HTR-8/SVneo (cell line): ENCODE measurements at regions not wholly inside any gene's neighbourhood (a gene's known extent, or its start where the extent isn't known, plus 50 kb on each side); places are given as distances from the start of the nearest gene placed in this dataset.

ENCODE experiments used
- DNase-seq: peaks from one replicate; pipeline ENCODE4 v3.0.0; 2011; ENCODE audit warnings: low spot score, mixed read lengths; ENCODE audit not compliant: insufficient read length
- FAIRE-seq: peaks from 2 replicates; lab custom pipeline; 2011; peaks lifted over from hg19 to GRCh38; lab: Jason Lieb, UNC

DNA sequence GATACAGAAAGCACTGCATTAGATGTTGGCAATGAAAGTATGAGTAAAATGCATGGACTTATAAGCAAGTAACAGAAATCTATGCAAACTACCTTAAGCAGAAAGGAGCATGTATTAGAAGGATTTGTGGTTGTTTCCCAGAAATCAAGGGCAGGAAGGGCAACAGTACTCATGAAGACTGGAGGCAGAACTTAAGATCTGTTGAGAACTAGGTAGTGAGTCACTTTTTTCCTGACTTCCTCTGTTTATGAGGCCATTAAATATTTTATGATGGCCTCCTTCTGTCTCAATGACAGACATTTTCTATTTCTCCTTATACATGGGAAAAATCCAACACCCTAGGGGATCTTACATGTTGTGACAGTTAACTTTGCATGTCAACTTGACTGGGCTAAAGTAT, 398.2 kb downstream of the MID1IP1 start:
- no peak for FAIRE-seq
- DNase-seq: no peak

DNA sequence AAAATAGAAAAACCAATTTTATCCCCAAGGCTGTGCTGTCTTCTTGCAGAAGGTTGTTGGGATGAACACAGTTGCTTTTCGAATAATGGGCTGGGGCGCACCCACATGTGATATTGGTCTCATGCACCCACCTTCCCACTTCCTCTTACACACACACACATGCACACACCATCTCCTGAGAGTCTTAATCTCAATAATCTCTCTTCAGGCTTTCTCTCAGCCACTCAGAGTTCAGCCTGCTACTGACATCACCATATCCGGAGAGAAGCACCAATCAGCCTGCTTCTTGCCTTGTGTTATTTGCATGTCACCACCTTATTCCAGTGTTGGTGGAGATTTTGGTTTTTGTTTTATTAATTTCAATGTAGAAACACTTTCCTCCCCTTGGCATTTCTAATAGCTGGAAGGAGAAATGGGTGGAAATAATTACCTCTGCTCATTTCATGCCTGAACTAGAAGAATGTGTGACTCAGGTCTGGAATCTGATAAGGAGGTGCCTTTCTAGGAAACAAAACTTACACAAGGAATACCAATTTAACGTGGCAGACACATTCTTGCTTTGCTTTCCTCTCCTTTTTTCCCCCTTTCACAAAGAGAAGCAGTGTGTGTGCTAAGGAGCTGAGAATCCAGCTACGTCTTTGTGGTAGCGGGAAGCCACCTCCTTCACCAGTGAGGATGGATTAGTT, 400.2 kb downstream of the MID1IP1 start:
- no peak for FAIRE-seq
- DNase-seq: no peak

DNA sequence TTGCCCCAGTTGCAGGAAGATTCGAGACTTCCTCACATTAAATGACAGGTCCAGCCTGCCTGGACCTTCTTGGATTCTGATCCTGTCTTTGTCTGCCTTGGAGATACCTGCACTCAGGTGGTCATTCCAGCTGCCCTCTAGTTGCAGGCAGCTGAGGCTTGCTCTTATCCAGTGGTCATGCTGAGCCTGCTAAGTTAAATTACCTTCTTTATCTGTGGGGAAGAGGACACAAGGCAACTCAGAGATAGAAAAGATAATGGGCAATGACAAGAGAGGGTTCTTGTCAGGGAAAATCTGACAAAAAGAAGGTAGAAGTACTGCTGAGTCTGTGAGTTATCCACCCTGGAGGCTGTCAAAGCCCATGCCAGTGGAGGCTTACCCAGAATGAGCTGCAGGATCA, 401.4 kb downstream of the MID1IP1 start:
- no peak for DNase-seq
- FAIRE-seq: no peak

DNA sequence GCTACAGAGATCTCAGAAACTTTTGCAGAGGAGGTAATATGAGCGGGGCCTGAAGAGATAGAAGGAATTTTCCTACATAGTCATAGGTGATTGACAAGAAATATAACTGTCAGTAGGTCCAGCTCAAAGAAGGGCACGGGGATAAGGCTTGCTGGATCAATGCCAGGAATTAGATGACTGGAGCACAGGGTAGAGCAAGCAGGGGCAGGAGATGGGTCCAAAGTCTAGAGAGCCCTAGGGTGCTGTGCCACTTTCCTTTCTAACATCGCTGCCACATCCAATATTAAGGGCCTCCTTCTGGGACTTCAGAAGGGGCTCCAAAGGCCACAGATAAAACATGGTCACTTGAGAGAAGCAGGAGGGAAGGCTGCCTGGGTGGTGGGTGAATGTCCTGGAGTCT, 402.2 kb downstream of the MID1IP1 start:
- DNase-seq: no peak

DNA sequence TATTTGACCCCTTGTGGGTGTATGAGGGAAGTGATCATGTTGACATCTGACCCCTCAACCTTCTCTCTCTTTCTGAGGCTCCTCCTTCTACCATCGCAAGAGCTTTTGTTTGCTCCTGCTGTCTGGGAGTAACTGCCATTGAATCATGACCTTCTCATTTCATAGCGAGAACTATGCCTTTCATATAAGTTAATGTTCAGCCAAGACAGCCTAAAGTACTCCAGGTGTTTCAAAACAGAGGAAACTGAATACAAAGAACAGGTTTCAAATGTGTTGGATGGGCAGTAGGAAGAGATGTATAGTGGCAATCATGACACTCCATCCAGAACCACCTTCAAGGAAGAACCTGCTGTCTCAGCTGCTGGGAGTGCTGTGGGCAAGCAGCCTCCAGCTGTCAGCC, 403.1 kb downstream of the MID1IP1 start:
- no peak for DNase-seq
- no peak for FAIRE-seq

More for the DNA sequence above, 402.2 kb downstream of the MID1IP1 start:
- no peak for FAIRE-seq

DNA sequence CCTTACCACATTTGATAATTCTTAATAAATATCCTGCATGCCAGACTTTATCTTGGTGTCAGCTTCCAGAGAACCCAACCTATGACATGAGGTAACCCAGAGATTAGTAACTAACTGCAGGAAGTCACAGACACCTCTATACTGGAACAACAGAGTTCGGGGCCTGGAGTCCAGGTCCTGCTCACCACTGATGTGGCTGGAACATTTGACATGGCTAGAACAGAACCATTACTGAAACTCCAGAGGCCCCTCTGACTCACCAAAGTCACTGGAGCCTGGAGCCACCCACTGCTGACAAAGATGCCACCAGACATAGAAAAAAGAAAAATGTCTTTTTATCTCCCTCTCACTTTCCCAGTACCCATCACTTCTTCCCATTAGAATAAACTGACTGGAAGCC, 403.7 kb downstream of the MID1IP1 start:
- DNase-seq (no peak), FAIRE-seq (no peak)

DNA sequence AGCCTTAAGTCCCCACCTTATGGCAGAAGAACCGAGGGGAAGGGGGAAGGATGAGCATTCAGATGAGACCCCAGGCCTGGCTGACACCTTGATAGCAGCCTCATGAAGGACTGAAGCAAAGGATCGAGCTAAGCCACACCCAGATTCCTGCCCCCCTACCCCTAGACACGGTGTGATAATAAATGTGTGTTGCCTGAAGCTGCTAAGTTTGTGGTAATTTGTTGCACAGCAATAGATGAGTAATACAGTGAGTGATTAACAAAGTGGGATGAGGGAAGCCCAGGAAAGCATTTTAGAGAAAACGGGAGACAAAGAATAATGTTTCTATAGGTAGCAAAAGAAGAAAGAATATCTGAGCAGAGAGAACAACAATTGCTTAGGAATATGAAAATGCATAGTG, 404.2 kb downstream of the MID1IP1 start:
- FAIRE-seq (no peak), DNase-seq (no peak)

DNA sequence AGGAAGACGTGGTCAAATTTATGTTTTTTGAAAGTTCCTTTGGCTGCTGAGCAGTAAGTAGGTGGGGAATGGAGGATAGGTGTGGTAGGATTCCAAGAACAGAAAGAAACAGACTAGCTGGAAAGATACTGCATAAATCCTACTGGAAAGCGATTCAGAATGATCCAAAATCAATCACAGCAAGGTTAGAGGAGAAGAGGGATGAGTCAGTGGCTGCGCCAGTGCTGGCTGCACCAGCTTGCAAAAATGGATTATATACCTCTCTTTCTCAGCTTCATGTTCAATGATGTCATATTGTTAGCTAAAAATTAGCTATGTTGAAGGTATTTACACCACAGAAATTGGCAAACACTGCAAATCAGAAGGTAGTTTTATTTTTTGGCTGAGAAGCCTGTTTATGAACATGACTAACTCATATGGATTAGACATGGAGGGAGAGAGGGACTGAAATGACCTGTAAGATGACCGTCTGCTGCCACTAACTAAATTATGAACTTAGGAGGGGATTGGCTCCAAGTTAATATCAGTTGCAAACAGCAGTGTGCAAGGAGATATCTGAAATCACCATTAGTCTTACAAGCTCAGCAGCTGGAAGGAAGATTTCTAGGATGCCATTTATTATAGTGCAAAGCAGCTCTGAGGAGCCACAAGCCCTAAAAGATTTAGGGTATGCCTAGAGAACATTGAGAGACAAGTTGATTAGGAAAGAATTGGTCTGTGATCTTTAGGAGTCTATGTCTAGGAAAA, 405.3 kb downstream of the MID1IP1 start:
- DNase-seq (no peak), FAIRE-seq (no peak)

DNA sequence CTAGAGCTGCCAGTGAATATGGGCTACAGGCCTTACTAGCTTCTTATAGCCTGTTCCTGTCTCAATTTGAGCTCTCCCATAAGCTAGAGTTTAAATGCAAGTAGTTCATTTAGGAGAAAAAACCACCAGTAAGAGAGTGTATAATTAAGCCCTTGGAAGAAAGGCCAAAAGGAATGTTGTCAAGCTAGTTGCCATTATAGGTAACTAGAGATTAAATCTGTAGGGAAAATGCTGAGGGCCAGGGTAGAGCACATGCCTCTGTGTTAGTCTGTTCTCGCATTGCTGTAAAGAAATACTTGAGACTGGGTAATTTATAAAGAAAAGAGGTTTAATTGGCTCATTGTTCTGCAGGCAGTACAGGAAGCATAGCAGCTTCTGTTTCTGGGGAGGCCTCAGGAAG, 410.2 kb downstream of the MID1IP1 start:
- DNase-seq (no peak), FAIRE-seq (no peak)

DNA sequence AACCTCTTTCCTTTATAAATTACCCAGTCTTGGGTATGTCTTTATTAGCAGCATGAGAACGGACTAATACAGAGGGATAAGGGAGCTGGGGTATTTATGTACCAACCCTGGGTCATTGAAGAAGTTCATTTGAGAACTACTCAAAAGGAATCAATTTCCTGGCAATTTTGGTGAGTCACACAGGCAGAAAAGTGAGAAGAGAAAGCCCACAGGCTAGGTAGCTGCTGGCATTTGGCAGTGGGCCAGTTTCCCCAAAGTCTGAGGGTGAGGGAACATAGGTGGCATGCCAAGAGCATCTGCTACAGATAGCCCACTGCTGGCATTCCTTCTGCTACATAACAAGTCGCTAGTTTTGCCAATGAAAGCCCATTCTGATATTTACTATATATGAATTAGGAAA, 411.2 kb downstream of the MID1IP1 start:
- FAIRE-seq (no peak), DNase-seq (no peak)

DNA sequence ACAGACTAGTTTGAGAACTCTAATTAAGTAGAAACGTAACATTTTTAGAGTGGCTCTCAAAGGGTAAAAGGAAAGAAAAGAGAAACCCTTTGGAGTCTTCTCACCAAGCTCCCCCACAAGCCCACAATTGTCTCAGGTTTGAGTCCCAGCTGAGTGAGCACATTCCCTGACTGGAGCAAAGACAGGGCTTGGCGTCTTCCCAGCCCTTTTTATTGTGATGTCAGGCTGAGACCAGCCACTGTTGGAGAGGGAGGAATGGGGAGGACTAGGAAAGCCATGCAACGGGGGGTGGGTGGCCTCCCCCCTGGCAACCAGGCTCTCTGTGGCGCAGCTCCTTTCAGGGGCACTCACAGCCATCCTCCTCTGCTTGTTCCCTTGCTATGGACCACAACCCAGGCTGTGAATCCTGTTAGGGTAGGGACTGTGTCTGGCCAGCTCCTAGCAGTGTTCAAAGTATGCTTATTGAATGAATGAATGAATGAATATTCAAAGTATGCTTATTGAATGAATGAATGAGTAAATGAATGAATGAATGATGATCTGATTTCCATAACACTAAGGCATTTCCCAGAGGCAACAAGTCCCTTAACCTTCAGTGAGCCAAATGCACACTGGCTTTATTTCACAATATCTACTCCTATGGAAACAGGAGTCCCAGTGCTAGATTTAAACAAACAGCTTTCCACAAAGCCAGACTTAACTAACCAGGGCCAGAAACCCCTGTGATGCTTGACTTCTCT, 413.3 kb downstream of the MID1IP1 start:
- no peak for DNase-seq
- no peak for FAIRE-seq

DNA sequence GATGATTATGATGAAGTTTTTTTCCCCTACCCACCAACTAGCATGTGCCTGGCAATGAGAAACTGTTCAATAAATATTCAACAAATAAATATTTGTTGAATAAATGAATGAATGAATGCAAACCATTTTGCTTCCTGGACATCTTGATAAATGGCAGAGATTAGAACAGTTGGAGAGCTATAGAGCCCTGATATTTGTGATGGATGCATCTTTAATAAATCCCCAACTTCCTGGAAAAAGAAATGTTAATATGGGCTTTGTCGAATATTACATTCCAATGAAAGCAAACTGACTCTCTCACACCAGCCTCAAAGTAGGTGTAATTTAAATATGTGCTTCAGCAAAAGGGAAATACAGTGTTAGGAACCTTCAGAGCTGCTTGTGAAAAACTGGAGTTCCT, 419.7 kb downstream of the MID1IP1 start:
- DNase-seq (no peak), FAIRE-seq (no peak)

DNA sequence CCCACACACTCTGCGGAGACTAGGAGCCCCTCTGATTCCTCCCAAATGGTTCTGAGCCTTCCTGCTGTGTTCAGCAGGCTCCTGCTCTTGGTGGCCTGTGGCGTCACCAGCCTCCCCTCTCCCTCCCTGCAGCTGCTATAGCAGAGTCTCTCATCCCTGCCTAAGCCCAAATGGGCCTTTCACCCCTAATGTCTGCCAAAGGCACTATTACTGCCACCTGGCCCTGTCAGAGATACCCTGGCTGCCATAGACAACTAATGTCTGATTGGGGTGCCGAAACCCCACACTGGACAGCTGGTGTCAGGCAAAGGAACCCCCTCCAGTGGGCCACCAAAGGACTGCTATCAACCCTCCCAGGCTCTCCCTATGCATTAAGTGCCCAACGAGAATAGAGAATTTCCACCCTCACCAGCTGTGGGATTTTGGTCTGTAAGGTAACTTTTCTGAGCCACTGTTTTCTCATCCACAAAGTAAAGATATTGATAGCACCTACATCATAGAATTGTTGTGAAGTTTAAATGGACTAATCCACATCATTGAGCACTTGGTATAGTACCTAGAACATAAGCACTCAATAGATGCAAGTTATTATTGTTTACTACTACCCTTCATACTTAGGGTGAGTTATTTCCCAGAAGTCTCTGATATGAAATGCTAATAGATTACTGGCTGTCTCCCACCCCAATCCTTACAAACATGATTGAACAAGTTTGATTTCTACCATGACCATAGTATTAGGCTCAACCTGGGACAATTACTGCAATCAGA, 421.3 kb downstream of the MID1IP1 start:
- FAIRE-seq: no peak
- no peak for DNase-seq

DNA sequence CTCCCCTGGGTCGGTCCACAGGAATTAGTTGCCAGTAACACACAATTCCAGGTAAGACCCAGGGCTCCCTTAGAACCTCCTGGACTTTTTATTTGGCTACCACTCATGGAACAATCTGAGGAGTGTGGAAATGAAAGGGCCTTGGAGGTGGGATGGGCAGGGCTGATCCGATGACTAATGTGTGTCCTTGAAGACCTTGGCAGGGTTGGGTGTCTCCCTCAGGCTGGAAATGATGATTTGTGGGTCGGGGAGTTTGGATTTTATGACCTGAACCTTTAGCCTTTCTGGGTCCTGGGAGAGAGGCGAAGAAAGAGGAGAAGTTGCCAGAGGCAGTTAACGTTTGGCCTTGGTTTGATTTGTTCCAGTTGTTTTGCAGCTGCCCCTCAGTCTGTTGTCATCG, 425.0 kb downstream of the MID1IP1 start:
- no peak for FAIRE-seq
- no peak for DNase-seq

DNA sequence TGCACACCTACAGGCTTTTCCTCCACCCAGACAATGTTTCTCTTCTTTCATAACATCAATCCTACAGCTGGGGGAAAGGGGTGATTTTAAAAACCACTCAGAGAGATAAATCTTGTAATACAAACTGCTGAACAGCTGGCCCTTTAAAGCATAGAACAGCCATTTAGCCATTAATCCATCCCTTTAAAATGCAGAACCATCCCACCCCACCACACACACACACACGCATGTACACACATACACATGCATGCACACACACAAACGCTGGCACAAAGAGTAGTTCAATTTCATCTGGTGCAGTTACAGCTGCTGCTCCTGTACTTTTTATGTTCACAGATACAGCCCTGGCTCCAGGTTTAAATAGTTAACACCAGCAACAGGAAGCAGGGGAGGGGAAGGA, 426.1 kb downstream of the MID1IP1 start:
- DNase-seq (no peak), FAIRE-seq (no peak)

DNA sequence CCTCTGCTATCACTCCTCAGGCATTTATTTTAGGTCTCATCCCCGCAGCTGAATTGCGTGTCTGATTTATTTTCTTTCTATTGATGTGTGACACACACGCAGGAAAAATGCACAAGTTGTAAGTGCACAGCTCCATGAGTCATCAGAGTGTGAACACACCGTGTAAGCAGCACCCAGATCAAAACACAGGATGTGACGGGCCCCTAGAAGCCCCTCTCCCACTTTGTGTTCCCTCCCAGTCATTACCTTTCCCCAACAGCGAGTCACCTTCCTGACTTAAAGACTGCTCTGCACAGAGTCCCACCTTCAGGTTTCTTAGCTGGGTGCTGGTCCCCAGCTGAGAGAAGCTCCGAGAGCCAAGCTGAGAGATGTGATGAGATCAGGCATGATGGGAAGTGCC, 436.7 kb downstream of the MID1IP1 start:
- DNase-seq (no peak), FAIRE-seq (no peak)

DNA sequence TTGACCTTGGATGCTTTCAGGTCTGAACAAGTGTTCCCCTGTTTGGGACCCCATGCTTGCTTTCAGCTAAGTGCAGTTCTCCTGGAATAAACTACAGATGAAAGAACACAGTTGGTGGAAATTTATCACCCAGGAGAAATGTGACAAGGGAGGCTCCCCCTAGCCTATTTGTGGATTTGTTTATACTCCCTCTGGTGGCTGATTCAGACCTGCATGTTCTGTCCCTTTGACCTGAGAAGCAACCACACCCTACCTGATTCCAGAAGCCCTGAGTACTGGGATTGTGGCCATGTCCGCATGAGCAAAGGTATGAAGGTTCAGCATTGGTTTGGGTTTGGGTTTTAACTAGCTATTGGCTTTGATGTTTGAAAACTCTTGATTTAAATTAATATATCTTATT, 440.9 kb downstream of the MID1IP1 start:
- no peak for FAIRE-seq

DNA sequence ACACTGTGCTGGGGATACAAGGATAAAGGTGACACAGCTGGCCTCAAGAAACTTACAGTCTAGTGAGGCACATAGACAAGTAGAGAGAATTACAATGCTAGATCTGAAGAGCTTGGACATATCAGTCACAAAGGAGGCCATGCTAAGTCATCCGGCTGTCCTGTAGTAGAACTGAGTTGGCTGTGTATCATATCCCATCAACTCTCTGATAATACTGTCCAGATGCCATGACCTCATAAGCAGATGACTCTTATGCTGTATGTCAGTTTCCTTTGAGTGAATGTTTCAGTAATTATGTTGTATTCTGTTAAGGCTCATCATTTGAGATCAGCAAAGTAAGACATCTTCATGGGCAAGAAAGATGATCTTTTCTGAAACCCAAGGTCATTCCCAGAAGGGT, 442.9 kb downstream of the MID1IP1 start:
- DNase-seq (no peak), FAIRE-seq (no peak)

More for the DNA sequence above, 440.9 kb downstream of the MID1IP1 start:
- DNase-seq: no peak

DNA sequence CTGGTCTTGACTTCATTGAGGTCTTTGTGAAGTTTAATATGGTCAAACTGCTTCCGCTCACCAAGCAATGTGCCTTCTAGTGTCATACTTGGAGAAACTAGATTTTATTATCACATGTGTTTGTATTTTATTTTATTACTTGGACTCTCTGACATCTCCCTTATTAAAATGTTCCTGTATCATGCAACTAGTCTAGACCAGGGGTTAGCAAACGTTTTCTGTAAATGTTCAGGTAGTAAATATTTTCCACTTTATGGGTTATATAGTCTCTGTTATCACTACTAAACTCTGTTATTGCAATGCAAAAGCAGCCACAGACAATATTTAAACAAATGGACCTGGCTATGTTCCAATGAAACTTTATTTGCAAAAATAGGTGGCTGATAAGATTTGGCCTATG, 443.8 kb downstream of the MID1IP1 start:
- DNase-seq (no peak), FAIRE-seq (no peak)

DNA sequence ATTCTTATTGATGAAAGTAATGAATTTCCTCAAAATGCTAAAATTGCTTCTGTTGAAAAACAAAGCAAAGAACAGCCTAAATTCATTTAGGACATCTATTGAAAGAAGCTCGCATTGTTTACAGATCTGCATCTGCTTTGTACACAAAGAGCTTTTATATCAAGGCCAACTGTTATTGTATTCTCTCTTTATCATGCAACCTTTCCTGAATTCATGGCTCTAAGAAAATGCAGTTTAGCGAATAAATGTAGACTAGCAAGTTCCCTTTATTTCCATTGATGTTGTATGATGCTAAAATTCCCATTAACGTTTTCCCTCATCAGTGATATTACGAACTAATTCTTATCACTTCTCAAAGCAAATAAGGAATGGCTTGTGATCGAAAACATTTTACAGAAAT, 446.3 kb downstream of the MID1IP1 start:
- no peak for DNase-seq
- FAIRE-seq: no peak

DNA sequence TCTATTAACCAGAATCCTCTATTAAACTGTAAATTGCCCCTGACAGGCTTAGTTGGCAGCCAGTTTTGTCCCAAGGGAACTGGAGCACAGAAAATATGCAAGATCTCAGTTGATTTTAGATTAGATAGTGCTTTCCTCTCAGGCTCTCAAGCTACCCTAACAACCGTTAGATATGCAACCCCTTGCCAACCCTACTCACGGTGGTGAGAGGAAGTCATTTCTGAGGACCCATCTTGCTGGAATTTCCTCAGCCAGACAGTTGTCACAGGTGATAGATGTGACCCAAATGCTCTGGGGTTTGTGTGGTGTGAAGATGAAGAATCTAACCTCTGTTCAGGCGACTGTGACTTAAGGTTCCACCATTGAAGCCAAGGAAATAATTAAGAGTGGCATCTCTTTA, 447.1 kb downstream of the MID1IP1 start:
- no peak for FAIRE-seq
- DNase-seq: no peak
